Calu3 (cell line): ENCODE measurements at regions not wholly inside any gene's neighbourhood (a gene's known extent, or its start where the extent isn't known, plus 50 kb on each side); places are given as distances from the start of the nearest gene placed in this dataset.
A peak's percentile ranks its signal among the peaks of the same experiment; 100 is the strongest.

Experiments
- BruUV-seq: library from RNA; stranded (reverse); fragments of 400-500 nt; replicated peaks from 2 replicates; lab custom pipeline; 2021; lab: Mats Ljungman, UMichigan
- CTCF ChIA-PET: fragments of 300-600 bp; sonication (Branson Sonifier 250); formaldehyde crosslinking; loops from one replicate; lab custom pipeline; 2022; ENCODE audit warnings: antibody characterized with exemption; lab: Charles Lee
- DNase-seq: peaks from one replicate; pipeline ENCODE4 v3.0.0; 2022
- H3K27ac Mint-ChIP-seq: one replicate; pipeline ENCODE4 v1.8.0; 2022; ENCODE audit warnings: mixed read lengths; ENCODE audit not compliant: unreplicated experiment
- H3K27me3 Mint-ChIP-seq: one replicate; pipeline ENCODE4 v1.8.0; 2022; ENCODE audit warnings: mixed read lengths; ENCODE audit not compliant: unreplicated experiment
- H3K36me3 Mint-ChIP-seq: one replicate; pipeline ENCODE4 v1.8.0; 2022; ENCODE audit warnings: mild to moderate bottlenecking, moderate library complexity, mixed read lengths; ENCODE audit not compliant: insufficient read depth, unreplicated experiment
- H3K4me1 Mint-ChIP-seq: one replicate; pipeline ENCODE4 v1.8.0; 2022; ENCODE audit warnings: mild to moderate bottlenecking, low read depth, mixed read lengths; ENCODE audit not compliant: unreplicated experiment
- H3K4me3 Mint-ChIP-seq: one replicate; pipeline ENCODE4 v1.8.0; 2022; ENCODE audit warnings: mild to moderate bottlenecking, low read depth, moderate library complexity, mixed read lengths; ENCODE audit not compliant: unreplicated experiment
- H3K9me3 Mint-ChIP-seq: one replicate; pipeline ENCODE4 v1.8.0; 2022; ENCODE audit warnings: low read depth, mixed read lengths; ENCODE audit not compliant: unreplicated experiment
- intact Hi-C: fragments of 100-400 bp; cut with micrococcal nuclease; formaldehyde crosslinking; loops from one replicate; pipeline ENCODE4 v1.10.0; 2022; ENCODE audit not compliant: unreplicated experiment
- TF ChIP-seq, protein P1 (sequence below): fragments of 200-600 bp; IDR thresholded peaks from one replicate; pipeline ENCODE4 v1.8.0; 2022; ENCODE audit warnings: antibody characterized with exemption; ENCODE audit not compliant: unreplicated experiment

DNA sequence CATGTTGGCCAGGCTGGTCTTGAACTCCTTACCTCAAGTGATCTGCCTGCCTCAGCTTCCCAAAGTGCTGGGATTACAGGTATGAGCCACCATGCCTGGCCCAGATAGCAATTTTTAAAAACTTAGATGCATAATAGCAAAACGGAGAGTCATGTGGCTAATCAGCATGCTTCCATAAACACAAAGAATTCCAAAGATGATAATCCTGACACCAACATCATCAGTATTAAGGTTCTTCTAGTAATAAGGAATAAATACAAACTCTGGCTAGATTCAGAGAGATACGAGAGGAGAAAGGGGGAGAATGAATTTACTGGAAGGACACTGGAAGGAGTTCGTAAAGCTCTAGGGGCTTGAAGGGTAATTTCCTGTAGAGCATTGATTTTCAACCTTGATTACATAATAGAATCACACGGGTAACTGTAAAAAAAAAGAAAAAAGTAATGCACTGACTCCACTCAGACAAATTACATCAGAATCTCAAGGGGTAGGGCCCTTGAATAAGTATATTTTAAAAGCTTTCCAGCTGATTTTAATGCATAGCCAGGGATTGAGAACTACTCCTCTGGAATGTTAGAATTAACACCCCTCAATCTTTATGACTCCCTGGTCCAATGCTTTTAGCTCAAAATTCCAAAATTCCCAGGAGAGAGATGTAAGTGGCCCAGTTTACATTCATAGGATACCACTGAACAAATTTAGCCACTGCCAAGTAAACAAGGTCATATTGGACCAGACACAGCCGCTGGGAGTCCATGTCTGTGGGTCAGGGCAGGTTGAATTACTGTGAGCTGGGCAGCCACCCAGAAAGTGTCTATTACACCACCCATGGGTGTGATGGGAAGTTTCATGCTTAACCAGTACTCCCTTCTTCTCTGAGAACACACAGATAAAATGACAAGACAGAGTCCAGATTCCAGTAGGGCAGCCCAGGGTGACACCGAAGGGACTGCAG, 243.9 kb downstream of the TBL1XR1 start:
- no TSS peak for BruUV-seq
- intact Hi-C loops: no loop called here
- no peaks in the 10 kb centered on the region for H3K36me3 Mint-ChIP-seq
- CTCF ChIA-PET: interaction anchor here (0.5 kb wide), 1 partner anchor 155 kb away, joined by 5 read pairs; no protein-coding TSS in a partner anchor
- DNase-seq: no peak
- no peak overlapping the region for H3K4me3 Mint-ChIP-seq
- no peaks in the 10 kb centered on the region for H3K27me3 Mint-ChIP-seq
- H3K27ac Mint-ChIP-seq: no peak overlapping the region
- TF ChIP-seq, protein P1, sequence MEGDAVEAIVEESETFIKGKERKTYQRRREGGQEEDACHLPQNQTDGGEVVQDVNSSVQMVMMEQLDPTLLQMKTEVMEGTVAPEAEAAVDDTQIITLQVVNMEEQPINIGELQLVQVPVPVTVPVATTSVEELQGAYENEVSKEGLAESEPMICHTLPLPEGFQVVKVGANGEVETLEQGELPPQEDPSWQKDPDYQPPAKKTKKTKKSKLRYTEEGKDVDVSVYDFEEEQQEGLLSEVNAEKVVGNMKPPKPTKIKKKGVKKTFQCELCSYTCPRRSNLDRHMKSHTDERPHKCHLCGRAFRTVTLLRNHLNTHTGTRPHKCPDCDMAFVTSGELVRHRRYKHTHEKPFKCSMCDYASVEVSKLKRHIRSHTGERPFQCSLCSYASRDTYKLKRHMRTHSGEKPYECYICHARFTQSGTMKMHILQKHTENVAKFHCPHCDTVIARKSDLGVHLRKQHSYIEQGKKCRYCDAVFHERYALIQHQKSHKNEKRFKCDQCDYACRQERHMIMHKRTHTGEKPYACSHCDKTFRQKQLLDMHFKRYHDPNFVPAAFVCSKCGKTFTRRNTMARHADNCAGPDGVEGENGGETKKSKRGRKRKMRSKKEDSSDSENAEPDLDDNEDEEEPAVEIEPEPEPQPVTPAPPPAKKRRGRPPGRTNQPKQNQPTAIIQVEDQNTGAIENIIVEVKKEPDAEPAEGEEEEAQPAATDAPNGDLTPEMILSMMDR: no peak
- H3K9me3 Mint-ChIP-seq: no peaks in the 10 kb centered on the region
- H3K4me1 Mint-ChIP-seq: peaks cover 18% of the 10 kb centered on the region

GRCh38 chr3:176951586-176952292, 245.5 kb downstream of the TBL1XR1 start:
- Mint-ChIP-seq H3K4me1 (peaks cover 18% of the 10 kb centered on the region), H3K9me3 (no peaks in the 10 kb centered on the region), H3K36me3 (no peaks in the 10 kb centered on the region), H3K4me3 (no peak overlapping the region), H3K27me3 (no peaks in the 10 kb centered on the region), H3K27ac (no peak overlapping the region)
- TF ChIP-seq, protein P1: no peak
- intact Hi-C loops: no loop called here
- no peak for DNase-seq
- no TSS peak for BruUV-seq
- CTCF ChIA-PET: no interaction called here

- Mint-ChIP-seq H3K4me1 (peaks cover 18% of the 10 kb centered on the region), H3K27me3 (no peaks in the 10 kb centered on the region), H3K4me3 (no peak overlapping the region), H3K27ac (no peak overlapping the region), H3K36me3 (no peaks in the 10 kb centered on the region), H3K9me3 (no peaks in the 10 kb centered on the region)
- intact Hi-C loops: no loop called here
- DNase-seq: no peak
- CTCF ChIA-PET: no interaction called here
- no TSS peak for BruUV-seq
- TF ChIP-seq, protein P1: no peak
Measured at GRCh38 chr3:176951144-176951543, 246.1 kb downstream of the TBL1XR1 start.

- CTCF ChIA-PET: no interaction called here
- peak; percentile 17 for DNase-seq
- peaks cover 18% of the 10 kb centered on the region for H3K4me1 Mint-ChIP-seq
- no peaks in the 10 kb centered on the region for H3K9me3 Mint-ChIP-seq
- no TSS peak for BruUV-seq
- TF ChIP-seq, protein P1: no peak
- intact Hi-C loops: no loop called here
- H3K36me3 Mint-ChIP-seq: no peaks in the 10 kb centered on the region
- no peaks in the 10 kb centered on the region for H3K27me3 Mint-ChIP-seq
- H3K27ac Mint-ChIP-seq: no peak overlapping the region
- no peak overlapping the region for H3K4me3 Mint-ChIP-seq
Measured at GRCh38 chr3:176950743-176951142, 246.5 kb downstream of the TBL1XR1 start.
